ENCODE measurements at regions not wholly inside any gene's neighbourhood (a gene's known extent, or its start where the extent isn't known, plus 50 kb on each side); places are given as distances from the start of the nearest gene placed in this dataset.
"Not testable (repeated sequence)": the region's sequence is repeated elsewhere in the genome, so short reads cannot be mapped to it uniquely, and the experiment has no call there.

DNA sequence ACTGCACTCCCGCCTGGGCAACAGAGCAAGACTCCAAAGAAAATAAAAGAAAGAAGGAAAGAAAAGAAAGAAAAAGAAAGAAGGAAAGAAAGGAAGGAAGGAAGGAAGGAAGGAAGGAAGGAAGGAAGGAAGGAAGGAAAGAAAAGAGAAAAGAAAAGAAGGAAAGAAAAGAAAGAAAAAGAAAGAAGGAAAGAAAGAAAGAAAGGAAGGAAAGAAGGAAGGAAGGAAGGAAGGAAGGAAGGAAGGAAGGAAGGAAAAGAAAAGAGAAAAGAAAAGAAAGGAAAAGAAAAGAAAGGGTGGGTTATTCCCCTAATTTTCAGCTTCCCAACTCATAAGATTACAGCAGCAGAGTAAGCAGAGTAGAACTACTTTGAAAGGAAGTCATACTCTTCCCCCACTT, 64.4 kb downstream of the TMEM200C start:
- TF ChIP-seq, protein P1, sequence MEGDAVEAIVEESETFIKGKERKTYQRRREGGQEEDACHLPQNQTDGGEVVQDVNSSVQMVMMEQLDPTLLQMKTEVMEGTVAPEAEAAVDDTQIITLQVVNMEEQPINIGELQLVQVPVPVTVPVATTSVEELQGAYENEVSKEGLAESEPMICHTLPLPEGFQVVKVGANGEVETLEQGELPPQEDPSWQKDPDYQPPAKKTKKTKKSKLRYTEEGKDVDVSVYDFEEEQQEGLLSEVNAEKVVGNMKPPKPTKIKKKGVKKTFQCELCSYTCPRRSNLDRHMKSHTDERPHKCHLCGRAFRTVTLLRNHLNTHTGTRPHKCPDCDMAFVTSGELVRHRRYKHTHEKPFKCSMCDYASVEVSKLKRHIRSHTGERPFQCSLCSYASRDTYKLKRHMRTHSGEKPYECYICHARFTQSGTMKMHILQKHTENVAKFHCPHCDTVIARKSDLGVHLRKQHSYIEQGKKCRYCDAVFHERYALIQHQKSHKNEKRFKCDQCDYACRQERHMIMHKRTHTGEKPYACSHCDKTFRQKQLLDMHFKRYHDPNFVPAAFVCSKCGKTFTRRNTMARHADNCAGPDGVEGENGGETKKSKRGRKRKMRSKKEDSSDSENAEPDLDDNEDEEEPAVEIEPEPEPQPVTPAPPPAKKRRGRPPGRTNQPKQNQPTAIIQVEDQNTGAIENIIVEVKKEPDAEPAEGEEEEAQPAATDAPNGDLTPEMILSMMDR (IDR thresholded peaks at IDR 0.05) = not testable (repeated sequence)
- TF ChIP-seq POLR2A (IDR thresholded peaks at IDR 0.05) = not testable (repeated sequence)

Measured in body of pancreas (tissue), 4 donors.